Liver (tissue), 3 donors: ENCODE measurements at regions not wholly inside any gene's neighbourhood (a gene's known extent, or its start where the extent isn't known, plus 50 kb on each side); places are given as distances from the start of the nearest gene placed in this dataset.

Source experiments
- CTCF ChIP-seq: fragments of 150-350 bp; IDR thresholded peaks from 2 replicates; pipeline ENCODE4 v1.5.1; 2017; ENCODE audit warnings: improper control_type of control experiment, low read depth, low read length; ENCODE audit not compliant: missing input control
- EGR1 ChIP-seq, 2 donors: IDR thresholded peaks; 2 replicates each; pipeline ENCODE4 v1.6.1; 2016 to 2018; ENCODE audit warnings: antibody characterized with exemption in 2 of 2, low read depth in 2 of 2
- FOXA1 ChIP-seq: IDR thresholded peaks from 2 replicates; pipeline ENCODE4 v1.6.1; 2016; ENCODE audit warnings: antibody characterized with exemption
- HNF4G ChIP-seq: IDR thresholded peaks from 2 replicates; pipeline ENCODE4 v1.6.1; 2016; ENCODE audit warnings: antibody characterized with exemption
- RAD21 ChIP-seq, 2 donors: IDR thresholded peaks; 2 replicates each; pipeline ENCODE4 v1.6.1; 2016; ENCODE audit warnings: antibody characterized with exemption in 2 of 2, mild to moderate bottlenecking in 2 of 2
- TAF1 ChIP-seq: conservative IDR thresholded peaks from 2 replicates; pipeline ENCODE4 v1.6.1; 2016; ENCODE audit warnings: antibody characterized with exemption, mild to moderate bottlenecking
- TF ChIP-seq, protein P1 (sequence below): IDR thresholded peaks from 2 replicates; pipeline ENCODE4 v1.6.1; 2016; ENCODE audit warnings: antibody characterized with exemption
- donor health status: healthy.
- donor health status: healthy.

DNA sequence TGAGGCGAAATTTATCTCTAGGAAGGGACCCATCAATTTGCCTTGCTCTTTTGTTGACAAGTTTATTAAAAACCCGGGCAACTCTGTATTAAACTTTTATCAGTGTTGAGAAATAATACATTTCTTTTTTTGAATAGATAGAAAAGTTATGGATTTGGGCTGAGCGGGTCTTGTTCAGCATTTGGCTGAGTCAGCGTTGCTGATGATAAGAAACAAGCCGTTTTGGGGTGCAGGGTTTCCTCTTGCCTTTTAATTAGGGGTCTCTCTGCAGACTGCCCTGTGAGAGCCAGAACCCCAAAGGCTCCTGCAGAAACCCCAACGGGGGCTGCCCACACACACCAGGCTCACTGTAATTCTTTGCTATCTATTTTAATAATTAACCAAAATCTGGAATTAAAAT, 82.1 kb upstream of the SLCO4A1 start:
- TF ChIP-seq CTCF (no peak), FOXA1 (no peak), EGR1 (IDR thresholded peaks at IDR 0.05; ENCODE audit: low read depth in 2 of 2) (no peak), RAD21 (IDR thresholded peaks at IDR 0.05) (no peak), HNF4G (no peak), TAF1 (no peak)
- TF ChIP-seq, protein P1, sequence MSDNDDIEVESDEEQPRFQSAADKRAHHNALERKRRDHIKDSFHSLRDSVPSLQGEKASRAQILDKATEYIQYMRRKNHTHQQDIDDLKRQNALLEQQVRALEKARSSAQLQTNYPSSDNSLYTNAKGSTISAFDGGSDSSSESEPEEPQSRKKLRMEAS = no peak
